ENCODE measurements at regions not wholly inside any gene's neighbourhood (a gene's known extent, or its start where the extent isn't known, plus 50 kb on each side); places are given as distances from the start of the nearest gene placed in this dataset.
"Not testable (repeated sequence)": the region's sequence is repeated elsewhere in the genome, so short reads cannot be mapped to it uniquely, and the experiment has no call there.

DNA sequence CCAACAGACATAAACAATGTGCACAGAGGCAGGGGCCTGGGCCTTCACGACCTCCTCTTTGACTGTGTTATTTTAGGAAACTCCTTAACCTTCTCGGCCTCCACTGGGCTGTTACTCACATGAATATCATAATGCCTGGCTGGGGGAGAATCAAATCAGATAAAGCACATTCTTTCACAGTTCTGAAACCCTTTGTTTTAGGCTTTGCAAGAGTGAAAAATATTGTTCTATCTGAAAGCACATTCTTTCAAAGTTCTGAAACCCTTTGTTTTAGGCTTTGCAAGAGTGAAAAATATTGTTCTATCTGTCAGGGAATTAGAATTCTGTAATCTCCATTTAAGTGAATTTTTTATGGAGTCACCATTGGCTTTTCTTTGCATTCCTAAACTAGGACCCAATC lies 50.7 kb upstream of the SYNDIG1 start:
- no peak for DNase-seq

- no peak for DNase-seq
Measured at GRCh38 chr20:24417485-24417884, 51.9 kb upstream of the SYNDIG1 start.

- not testable (repeated sequence) for DNase-seq
Measured at GRCh38 chr20:24415444-24415843, 54.0 kb upstream of the SYNDIG1 start.

- DNase-seq, result no peak
Measured at GRCh38 chr20:24411834-24412216, 57.6 kb upstream of the SYNDIG1 start.

- DNase-seq, result peak in 1 of 2 donors; percentile 21
Measured at GRCh38 chr20:24411003-24411833, 58.2 kb upstream of the SYNDIG1 start.

- no peak for DNase-seq
Measured at GRCh38 chr20:24407151-24407550, 62.3 kb upstream of the SYNDIG1 start.

DNA sequence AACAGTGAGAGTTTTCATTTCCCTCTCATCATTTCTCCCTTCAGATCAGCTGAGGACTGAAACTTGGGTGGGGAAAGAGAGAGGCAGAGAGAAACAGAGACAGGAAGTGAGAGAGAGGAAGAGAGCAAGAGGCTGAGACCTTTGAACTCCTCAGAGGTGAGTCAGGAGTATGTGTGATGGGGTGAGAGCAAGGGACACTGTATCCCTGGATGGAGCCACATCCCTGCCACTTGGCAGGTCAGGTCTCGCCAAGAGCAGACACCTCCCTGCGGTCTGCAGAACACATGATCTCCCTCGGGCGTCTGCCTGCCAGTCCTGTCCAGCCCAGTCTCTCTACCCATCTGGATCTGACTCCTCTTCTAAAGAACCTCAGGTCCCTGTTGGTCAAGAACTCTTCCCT lies 62.7 kb upstream of the SYNDIG1 start:
- DNase-seq, result no peak

- DNase-seq, result no peak
Measured at GRCh38 chr20:24406251-24406650, 63.2 kb upstream of the SYNDIG1 start.

- no peak for DNase-seq
Measured at GRCh38 chr20:24405810-24406209, 63.6 kb upstream of the SYNDIG1 start.

DNA sequence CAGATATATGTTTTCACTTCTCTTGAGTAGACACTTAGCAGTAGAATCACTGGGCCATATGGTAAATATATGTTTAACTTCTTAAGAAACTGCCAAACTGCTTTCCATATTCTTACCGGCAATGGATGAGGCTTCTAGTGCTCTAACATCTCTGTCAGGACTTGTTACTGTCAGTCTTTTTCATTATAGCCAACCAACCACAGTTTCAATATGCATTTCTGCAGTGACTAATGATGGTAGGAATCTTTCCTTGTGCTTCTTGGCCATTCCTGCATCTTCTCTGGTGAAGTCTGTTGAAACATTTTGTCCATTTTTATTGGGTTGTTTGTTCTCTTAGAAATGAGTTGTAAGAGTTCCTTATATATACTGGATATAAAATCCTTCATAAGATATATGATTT lies 66.0 kb upstream of the SYNDIG1 start:
- no peak for DNase-seq

GRCh38 chr20:24402188-24402587 lies 67.2 kb upstream of the SYNDIG1 start:
- no peak for DNase-seq

DNA sequence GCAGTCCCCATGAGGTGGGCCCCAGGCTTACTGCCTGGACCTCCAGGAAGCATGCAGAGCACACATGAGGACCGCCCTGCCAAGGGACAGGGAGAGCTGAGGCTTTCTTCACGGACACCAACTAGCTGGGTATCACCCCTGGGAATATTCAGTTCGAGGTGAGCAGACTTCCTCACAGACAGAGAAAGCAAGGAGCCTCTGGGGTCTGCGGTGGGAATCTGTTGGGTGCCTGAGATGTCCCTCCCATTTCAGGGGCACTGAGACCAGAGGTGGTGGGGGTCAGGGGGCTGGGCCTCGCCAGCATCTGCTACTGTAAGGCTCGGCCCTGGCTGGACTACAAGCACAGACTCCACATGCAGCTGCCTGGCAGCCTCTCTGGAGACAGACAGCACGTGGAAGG lies 74.3 kb upstream of the SYNDIG1 start:
- DNase-seq, result no peak

GRCh38 chr20:24393903-24394302 lies 75.5 kb upstream of the SYNDIG1 start:
- DNase-seq, result no peak

DNA sequence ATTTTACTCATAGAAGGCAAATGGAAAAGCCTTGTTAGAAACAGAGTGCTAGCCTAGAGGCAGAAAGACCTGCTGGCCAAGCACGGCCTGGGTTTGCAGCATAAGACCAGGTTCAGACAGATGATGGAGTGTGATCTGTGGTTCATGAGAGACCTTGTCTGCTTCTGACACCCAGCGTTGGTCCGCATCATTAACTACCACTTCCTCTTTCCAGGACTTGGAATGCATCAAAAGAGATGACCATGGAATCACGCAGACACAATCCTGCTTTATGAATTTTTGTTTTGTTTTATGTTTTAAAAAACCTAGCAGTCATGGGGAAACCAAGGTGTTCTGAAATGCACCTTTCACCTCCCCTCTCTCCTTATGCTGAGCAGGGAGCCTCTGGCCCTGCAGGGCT lies 76.8 kb upstream of the SYNDIG1 start:
- no peak for DNase-seq

DNA sequence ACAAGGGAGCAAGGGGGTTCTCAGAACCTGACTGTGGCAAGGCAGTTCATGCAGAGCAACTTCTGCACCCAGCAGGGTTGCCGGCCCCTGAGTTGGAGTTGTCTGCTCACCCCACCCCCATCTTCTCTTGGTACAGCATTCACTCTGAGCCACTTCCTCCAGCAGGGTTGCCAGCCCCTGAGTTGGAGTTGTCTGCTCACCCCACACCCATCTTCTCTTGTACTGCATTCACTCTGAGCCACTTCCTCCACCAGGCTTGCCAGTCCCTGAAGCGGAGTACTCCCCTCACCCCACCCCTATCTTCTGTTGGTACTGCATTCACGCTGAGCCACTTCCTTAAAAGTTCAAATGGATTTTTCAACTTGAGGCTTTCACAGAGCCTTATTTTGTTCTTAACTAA lies 79.7 kb upstream of the SYNDIG1 start:
- peak; percentile 5 to 46 for DNase-seq

GRCh38 chr20:24388828-24389380 lies 80.5 kb upstream of the SYNDIG1 start:
- no peak for DNase-seq

DNA sequence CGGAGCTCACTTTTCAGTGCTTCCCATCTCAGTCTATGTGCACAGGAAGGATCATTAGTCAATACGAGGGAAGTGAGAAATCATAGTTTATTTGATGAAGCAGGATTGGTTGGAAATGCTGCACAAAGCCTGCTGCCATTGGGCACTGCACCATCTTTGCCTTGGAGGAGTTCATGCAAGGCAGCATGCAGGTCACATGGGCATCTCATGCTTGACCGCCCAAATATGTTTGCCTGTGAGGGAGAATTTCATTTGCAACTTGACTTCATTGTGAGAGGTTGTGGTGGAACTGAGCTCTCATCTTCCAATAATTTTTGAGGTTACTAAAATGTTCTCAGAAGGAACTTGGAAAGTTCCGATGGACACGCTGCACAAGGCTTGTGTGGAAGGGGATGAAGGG lies 83.9 kb upstream of the SYNDIG1 start:
- no peak for DNase-seq

DNA sequence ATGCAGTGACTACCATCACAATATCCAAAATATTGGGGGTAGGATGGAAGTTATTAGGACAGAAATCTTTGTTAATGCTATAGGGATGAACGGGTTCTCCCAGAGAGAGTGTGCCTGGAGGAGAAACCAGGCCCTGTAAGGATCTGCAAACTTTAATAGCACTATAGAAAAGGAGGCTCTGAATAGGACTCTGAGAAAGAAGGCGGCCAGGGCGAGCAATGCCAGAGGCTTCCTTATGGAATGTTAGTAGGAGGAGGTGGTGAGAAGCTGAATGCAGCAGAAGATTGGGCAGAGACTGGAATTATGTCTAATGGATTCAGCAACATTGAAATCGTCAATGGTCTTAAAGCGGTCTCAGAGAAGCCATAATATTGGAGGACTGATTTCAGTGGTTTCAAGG lies 84.6 kb upstream of the SYNDIG1 start:
- no peak for DNase-seq

DNA sequence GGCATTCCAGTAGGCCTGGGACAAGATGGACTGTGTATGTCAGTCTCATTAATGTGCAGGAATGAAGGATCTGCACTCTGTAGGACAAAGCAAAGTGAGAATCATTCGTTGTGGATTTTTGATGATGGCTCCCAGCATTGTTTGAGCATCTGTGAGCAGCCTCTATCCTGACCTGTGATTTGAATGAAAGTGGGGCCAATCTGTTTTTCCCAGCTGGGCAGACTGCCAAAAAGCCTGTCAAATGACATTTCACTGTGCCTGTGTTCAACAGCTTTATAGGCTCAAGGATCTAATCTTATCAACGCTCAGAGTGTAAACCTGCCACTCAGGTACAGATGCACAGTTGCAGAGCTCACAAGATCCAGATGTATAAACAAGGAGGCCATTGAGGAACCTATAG lies 86.7 kb upstream of the SYNDIG1 start:
- DNase-seq, result no peak

DNA sequence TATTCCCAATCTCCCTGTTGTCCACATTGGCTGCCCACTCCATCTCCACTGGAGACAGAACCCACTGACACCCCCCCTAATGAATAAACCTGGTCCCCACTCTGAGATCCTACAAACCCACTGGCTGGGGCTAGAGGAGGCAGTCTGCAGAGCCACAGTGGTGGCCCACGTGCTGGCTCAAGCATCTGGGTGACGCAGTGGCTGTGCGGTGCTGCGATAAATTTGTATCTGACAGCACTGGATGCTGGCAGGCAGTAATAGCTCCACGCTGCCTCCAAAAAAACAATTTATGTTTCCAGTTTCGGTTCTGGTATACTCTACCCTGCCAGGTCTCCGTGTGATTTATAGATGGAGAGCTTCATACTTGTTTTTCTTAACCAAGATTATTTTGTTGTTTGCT lies 87.1 kb upstream of the SYNDIG1 start:
- no peak for DNase-seq

GRCh38 chr20:24381886-24382285 lies 87.5 kb upstream of the SYNDIG1 start:
- DNase-seq, result no peak

- DNase-seq, result peak in 1 of 2 donors; percentile 25
Measured at GRCh38 chr20:24379484-24379927, 89.9 kb upstream of the SYNDIG1 start.

- DNase-seq, result no peak
Measured at GRCh38 chr20:24378661-24379483, 90.6 kb upstream of the SYNDIG1 start.
